Astrocyte of the cerebellum (primary cell): ENCODE measurements at regions not wholly inside any gene's neighbourhood (a gene's known extent, or its start where the extent isn't known, plus 50 kb on each side); places are given as distances from the start of the nearest gene placed in this dataset.

Experiments
- DNase-seq: peaks from one replicate; pipeline ENCODE4 v3.0.0-alpha.2; 2011; ENCODE audit warnings: low read depth
- H3K4me3 ChIP-seq: 2 replicates; pipeline ENCODE4 v1.5.1; 2011; ENCODE audit warnings: mild to moderate bottlenecking, low read depth, low read length, moderate library complexity
- CTCF ChIP-seq: IDR thresholded peaks from 2 replicates; pipeline ENCODE4 v1.5.1; 2012; ENCODE audit warnings: low read length, low read depth, moderate library complexity, mild to moderate bottlenecking; ENCODE audit errors: missing control alignments
- in situ Hi-C: cut with HindIII; loops from 2 replicates; pipeline ENCODE4 v1.10.0; 2017; ENCODE audit warnings: low sequenced_read_pairs

GRCh38 chr16:26441178-26441577 is 625.5 kb upstream of the C16orf82 start:
- no peak for DNase-seq
- in situ Hi-C loops, result no loop called here
- no peak overlapping the region for H3K4me3 ChIP-seq
- TF ChIP-seq CTCF, result no peak

- in situ Hi-C loops, result no loop called here
- TF ChIP-seq CTCF, result no peak
- no peak for DNase-seq
- H3K4me3 ChIP-seq, result no peak overlapping the region
Measured at GRCh38 chr16:26442321-26442720, 624.4 kb upstream of the C16orf82 start.

- DNase-seq, result no peak
- in situ Hi-C loops, result no loop called here
- no peak overlapping the region for H3K4me3 ChIP-seq
- no peak for TF ChIP-seq CTCF
Measured at GRCh38 chr16:26447570-26447969, 619.2 kb upstream of the C16orf82 start.

GRCh38 chr16:26453215-26453614 is 613.5 kb upstream of the C16orf82 start:
- H3K4me3 ChIP-seq, result no peak overlapping the region
- TF ChIP-seq CTCF, result no peak
- no peak for DNase-seq
- in situ Hi-C loops, result no loop called here

GRCh38 chr16:26454102-26454501 is 612.6 kb upstream of the C16orf82 start:
- in situ Hi-C loops, result no loop called here

GRCh38 chr16:26456074-26456473 is 610.7 kb upstream of the C16orf82 start:
- no peak for DNase-seq
- TF ChIP-seq CTCF, result no peak
- no peak overlapping the region for H3K4me3 ChIP-seq
- in situ Hi-C loops, result no loop called here

More at GRCh38 chr16:26454102-26454501, 612.6 kb upstream of the C16orf82 start:
- no peak for TF ChIP-seq CTCF
- H3K4me3 ChIP-seq, result no peak overlapping the region
- DNase-seq, result no peak

- in situ Hi-C loops, result no loop called here
- no peak for DNase-seq
- no peak for TF ChIP-seq CTCF
- no peak overlapping the region for H3K4me3 ChIP-seq
Measured at GRCh38 chr16:26457095-26457494, 609.6 kb upstream of the C16orf82 start.
